ENCODE measurements at regions not wholly inside any gene's neighbourhood (a gene's known extent, or its start where the extent isn't known, plus 50 kb on each side); places are given as distances from the start of the nearest gene placed in this dataset.
"Not testable (repeated sequence)": the region's sequence is repeated elsewhere in the genome, so short reads cannot be mapped to it uniquely, and the experiment has no call there.

DNA sequence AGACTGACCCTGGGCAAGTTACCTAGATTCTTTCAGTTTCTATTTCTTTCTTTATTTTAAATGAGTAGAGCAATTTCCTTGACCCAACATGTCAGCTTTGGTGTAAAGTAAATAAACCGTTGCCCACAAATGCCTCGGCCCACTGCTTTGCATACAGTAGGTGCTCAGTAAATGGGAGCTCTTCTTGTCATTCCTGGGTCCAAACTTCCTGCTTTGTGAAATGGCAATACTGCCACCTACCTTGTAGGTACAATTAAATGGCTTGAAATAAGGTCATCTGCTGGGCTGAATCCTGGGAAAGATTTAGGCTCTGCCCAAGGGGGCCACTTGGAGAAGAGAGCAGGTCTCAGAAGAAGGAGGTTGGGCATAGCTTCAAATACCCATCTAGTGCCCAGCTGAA is 253.0 kb downstream of the HS3ST3B1 start:
- DNase-seq (ENCODE audit: low read depth in 2 of 2), result no peak

DNA sequence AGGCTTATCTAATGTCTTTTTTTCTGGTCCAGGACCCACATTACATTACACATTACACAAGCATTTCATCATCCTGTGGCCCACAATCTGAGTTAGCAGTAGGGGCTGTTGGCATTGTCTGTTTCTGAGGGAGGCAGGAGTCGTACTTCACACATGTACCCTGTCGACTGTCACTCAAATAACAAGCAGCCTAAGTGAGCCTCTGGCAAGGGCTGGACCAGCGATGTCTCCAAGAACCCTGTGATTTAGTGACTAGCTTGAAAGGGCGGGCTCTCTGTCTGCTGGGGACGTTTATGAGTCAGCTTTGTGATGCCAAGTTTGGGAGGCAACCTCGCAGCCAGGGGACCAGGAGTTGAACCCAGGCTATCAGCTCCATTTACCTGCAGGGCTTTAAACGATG is 251.4 kb downstream of the HS3ST3B1 start:
- DNase-seq (ENCODE audit: low read depth in 2 of 2), result no peak

DNA sequence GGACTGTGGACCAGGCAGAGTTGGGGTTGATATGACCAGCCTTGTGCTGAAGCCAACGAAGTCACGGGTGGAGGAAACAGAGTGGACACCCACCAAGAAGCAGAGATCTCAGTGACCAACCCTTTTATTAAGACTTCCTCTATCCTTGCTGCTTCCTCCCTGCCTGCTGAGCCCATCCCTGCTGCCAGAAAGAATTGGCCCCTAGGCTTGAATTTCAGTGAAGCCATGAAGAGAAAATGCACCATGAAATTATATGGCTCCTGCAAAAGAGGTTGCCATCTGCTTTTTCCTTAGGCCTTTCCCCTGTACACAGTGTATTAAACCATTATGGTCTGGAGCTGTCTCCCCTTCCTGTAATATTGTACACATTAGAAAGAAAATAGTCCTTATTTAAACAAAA is 246.7 kb downstream of the HS3ST3B1 start:
- DNase-seq (ENCODE audit: low read depth in 2 of 2), result no peak

DNA sequence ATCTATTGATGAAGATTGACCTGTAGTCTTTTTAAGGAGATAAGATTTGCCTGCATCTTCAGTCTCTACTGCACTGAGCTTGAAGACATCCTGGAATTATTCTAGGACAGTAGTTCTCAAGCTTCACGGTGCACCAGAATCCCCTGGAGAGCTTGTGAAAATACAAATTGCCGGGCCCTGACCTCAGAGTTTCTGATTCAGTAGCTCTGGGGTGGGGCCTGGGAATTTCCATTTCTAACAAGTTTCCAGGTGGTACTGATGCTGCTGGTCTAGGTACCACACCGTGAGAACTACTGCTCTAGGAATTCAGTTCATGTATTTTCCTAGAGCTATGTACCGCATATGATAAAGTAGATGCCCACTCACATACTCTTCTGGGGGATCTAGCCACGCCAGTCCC is 246.1 kb downstream of the HS3ST3B1 start:
- DNase-seq (ENCODE audit: low read depth in 2 of 2), result no peak

DNA sequence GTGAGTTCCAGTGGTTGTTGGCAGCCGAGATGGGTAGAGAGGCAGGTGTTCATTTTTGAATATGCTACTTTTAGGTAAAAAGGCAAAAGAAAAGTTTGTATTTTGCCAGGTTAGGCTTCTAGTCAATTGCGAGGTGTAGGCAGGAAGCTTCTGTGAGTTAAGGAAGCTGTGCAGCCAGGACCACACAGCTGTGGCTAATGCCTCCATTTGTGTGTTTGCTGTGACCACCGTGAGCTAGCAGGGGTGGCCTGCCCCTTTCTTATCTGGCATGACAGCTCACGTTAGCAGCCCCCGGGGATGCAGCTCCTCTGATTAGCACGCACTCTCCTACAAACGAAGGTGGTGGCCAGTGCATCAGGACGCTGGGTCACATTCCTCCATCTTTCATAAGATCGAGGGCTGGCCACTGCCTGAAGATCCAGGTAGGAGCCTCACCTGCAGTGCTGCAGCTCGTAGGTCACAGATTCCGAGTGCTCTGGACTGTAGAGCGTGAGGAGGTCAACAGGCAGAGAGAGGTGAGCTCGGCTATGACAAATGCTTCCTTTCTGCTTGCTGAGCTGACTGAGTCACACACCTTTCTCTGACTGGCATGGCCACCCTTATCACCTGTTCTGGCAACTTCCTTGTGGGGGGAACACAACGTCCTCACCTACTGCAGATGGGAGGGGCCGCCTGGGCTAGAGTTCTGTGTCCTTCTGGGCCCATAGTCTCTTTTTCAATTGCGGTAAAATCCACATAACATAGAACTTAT is 244.4 kb downstream of the HS3ST3B1 start:
- DNase-seq (ENCODE audit: low read depth in 2 of 2), result no peak

DNA sequence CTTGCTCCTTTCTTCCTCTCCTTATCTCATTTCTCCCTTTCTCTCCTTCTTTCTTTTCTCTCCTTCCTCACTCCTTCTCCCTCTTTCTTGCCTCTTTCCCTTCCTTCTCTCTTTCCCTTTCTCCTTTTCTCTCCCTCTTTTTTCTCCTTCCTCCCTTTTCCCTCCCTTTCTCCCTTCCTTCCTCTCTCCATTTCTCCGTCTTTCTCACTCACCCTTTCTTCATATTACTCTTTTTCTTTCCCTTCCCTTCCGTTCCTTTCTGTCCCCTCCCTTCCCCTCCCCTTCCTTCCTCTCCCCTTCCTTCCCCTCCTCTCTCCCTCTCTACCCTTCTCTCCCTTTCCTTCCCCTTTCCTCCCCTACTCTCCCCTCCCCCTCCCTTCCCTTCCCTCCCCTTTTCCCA is 240.8 kb downstream of the HS3ST3B1 start:
- no peak for DNase-seq (ENCODE audit: low read depth in 2 of 2)

DNA sequence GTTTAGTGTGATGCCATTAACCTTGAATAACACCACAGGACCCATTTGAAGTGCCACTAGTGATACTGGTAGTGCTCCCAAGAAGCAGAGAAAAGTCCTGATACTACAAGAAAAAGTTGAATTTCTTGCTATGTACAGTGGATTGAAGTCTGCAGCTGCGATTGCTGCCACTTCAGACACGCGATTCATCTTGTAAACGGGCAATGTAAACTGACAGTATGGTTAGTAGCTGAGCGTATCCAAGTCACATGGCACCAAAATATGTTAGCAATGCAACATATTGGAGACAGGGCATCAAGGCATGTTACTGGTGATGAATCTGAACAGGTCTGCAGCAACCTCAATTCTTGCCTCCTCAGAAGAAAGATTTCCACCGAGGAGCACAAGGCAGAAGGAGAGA is 238.9 kb downstream of the HS3ST3B1 start:
- DNase-seq (ENCODE audit: low read depth in 2 of 2), result no peak

DNA sequence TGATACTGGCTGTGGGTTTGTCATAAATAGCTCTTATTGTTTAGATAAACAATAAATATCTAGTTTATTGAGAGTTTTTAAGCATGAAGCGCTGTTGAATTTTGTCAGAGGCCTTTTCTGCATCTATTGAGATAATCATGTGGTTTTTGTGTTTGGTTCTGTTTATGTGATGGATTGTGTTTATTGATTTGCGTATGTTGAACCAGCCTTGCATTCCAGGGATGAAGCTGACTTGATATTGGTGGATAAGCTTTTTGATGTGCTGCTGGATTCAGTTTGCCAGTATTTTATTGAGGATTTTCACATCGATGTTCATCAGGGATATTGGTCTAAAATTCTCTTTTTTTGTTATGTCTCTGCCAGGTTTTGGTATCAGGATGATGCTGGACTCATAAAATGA is 231.4 kb downstream of the HS3ST3B1 start:
- DNase-seq (ENCODE audit: low read depth in 2 of 2), result not testable (repeated sequence)

DNA sequence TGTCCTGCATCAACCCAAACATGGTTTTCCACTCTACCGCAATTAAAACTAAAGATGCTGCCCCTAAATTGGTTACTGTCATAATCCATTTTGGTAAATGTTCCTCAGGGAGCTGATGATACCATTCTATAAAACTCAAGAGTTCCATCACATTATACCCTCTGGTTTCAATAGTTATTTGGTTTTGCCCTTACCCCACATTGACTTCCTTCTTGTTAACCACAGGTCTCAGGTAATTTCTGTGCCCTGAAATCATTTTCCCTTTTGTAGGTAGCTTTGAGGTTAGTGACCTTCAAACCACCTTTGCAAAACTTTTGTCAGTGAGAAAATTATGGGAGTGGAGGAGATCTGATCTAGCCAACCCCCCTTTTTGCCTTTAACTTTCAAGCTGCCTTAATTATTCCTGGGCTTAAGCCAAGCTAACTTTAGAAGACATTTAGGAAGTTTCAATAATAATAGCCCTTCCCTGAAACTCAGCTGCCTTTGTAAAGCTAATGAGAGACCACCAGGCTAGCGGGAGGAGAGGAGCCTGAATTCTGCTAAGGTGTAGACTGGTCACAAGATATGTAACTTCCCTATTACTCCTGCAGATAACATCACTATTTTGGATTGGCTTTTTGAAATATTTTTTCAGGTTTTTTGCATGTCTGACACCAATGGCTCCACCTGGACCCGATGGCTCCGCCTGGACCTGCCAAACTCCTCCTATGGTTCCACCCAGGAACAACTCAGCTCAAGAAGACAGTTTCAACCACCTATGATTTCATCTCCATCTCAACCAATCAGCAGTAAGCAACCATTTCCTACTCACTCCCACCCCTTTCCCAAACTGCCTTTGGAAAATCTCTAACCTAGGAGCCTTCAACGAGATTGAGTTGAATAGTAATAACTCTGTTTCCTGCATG is 224.9 kb downstream of the HS3ST3B1 start:
- DNase-seq (ENCODE audit: low read depth in 2 of 2), result no peak

DNA sequence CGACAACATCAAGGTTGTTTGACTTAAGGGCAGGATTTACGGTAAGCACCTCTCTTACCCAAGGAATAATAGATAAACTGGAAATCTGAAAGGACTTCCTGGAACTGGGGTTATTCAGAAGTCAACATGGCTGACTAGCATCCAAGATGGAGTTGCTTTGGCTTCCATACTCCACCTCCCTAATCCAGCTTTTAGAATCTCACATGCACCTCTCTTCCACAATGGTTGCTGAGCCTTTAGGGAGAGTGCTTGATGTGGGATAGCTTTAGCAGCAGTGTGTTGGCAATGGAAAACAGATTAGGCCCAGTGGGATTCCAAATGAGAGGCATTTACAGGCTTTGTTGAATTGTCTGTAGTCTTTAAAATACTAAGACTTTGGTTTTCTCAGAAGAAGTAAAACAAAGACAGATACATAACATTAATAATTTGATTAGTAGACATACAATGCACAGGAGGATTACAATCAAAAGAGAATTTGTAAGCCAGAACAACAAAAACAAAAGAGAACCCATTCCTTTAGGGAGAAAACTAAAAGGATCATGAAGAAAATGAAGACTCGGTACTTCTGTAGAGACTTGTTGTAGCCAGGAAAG is 222.0 kb downstream of the HS3ST3B1 start:
- no peak for DNase-seq (ENCODE audit: low read depth in 2 of 2)

DNA sequence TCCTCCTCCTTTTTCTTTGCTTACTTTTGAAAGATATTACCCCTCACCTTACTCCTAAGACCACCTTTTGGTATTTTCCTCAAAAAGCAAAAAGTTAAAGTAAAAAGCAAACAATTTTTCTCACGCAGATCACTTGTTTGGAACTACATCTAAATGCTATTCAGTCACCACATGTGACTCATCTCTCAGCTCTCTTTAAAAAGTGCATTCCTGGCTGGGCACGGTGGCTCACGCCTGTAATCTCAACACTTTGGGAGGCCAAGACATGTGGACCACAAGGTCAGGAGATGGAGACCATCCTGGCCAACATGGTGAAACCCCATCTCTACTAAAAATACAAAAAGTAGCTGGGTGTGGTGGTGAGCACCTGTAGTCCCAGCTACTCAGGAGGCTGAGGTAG is 218.0 kb downstream of the HS3ST3B1 start:
- not testable (repeated sequence) for DNase-seq (ENCODE audit: low read depth in 2 of 2)

DNA sequence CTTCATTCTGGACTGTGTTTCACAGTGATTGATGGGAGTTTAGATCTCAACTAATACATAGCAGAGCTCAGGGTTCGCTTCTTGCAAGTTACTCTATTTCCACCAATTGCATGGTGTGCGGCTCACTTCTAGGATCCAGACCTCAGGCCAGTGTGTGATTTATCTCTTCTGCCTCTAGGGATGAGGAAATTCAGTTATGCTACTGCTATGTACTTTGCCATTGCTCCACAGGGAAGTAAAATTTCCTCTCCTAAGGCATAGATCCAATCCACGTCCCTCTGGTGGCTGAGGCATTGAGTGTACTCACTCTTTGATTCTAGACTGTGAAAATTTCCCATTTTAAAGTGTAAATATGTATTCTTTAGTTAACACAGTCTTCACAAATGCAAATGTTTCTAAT is 214.1 kb downstream of the HS3ST3B1 start:
- no peak for DNase-seq (ENCODE audit: low read depth in 2 of 2)

DNA sequence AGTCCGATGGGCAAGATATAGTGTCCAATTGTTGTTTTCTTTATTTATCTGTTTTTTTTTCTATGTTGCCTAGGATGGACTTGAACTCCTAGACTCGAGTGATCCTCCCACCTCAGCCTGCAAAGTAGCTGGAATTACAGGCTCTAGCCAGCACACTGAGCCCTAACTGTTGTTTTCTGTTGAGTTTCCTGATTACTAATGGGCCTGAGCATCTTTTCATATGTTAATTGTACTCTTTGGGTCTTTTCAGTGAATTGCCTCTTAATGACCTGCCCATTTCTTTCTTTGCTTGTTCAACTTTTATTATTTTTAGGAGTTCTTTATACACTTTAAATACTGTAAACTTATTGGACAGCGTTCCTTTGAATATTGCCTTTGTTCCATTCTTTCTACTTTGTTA is 213.0 kb downstream of the HS3ST3B1 start:
- DNase-seq (ENCODE audit: low read depth in 2 of 2), result no peak

DNA sequence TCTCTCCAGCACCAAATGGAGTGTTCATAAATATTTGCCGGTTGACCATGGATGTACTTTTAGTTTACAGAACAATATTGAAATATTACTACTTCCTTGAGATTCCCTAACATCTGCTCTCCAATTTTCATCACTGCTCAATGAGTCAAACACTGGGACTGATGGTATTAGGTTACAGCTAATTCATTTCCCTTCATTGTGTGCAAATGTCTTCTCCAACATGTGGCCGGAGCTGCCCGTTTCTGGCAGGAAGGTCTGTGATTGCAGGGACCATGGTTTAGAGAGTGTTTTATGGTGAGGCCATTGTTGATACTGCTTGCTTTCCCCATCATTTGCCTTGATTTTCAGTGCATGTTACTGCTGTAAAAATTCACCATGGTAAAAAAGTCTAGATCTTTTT is 209.3 kb downstream of the HS3ST3B1 start:
- no peak for DNase-seq (ENCODE audit: low read depth in 2 of 2)

DNA sequence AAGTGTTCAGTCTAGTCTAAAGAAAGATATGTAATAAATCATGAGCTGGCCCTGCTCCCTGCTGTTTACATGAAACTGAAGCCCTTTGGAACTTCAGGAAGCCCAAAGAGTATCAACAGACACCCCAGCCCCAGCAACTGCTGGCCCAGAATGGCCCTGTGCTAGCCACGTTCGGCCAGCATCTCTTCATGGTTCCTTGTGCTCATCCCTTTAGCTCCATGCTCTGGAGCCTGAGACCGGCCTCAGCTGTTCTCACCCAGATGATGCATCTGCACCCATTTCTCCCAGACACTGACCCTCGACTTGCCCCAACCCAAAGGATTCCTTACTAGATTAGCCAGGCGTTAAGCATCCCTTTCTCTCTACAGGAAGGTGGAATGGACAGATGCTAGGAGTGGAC is 207.3 kb downstream of the HS3ST3B1 start:
- DNase-seq (ENCODE audit: low read depth in 2 of 2), result no peak

DNA sequence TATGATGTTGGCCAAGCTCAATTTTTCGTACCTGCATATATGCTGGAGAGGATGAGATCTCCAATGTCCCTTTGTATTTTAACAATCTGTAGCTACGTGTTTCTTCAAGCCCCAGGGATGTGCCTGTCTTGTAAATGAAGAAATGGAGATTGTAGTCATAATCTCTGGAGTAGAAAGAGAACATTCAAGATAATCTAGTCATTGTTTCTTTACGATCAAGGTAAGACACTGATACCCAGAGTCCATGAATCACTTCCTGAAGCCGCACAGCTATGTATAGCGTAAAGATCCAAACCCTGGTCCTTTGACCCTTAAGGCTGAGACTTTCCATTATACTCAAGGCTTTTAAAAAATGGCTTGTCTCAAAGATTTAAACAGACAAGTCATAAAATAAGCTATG is 205.5 kb downstream of the HS3ST3B1 start:
- DNase-seq (ENCODE audit: low read depth in 2 of 2), result no peak

DNA sequence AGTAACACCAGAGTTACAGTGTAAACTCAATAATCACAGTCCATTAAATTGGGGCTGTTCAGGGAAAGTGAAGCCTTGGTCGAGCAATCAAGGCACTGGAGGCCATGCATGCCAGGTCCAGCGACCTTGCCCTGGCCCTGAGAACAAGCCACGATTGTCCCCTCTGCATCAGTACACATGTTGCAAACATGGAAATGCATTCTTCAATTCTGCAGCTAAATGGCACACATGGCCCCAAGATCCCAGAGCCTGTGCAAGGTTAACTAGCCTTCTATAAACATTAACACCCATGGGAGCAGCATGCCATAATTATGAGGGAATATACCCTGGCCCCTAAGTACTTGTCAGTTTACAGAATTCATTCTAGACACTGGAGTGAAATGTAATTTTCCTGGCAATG is 204.7 kb downstream of the HS3ST3B1 start:
- no peak for DNase-seq (ENCODE audit: low read depth in 2 of 2)

DNA sequence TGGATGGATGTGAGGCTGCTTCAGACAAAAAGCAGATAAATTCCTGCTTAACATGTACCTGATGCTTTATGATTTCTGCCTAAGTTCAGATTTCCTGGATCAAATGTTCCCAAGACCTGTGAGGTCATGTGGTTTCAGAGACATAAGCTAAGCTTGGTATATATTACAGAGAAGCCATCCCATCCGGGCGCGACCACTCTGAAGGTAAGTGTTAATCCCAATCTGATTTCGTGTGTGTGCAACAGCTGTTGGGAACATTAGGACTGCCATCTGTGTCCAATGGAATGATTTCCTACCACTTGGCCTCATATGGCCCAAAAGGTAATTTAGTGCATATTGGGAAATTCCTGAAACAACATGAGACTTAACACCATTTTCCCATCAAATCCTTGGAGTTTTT is 199.1 kb downstream of the HS3ST3B1 start:
- no peak for DNase-seq (ENCODE audit: low read depth in 2 of 2)

DNA sequence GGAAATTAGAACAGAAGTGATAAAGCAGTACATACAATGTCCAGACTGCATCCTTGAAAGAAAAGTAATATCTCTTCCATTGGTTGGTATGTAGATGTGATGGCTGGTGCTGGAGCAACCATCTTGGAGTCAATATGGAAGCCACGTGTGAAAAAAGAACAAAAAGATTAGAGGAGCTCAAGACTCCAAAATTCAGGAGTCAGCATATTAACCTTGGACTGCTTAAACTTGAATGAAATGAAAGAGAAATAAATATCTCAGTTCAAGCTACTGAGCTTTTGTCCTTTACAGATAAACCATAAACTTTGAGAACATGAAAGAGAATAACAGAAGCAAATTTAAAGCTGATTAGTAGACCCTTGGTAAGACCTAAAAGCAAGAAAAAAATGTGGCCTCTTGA is 197.9 kb downstream of the HS3ST3B1 start:
- no peak for DNase-seq (ENCODE audit: low read depth in 2 of 2)

DNA sequence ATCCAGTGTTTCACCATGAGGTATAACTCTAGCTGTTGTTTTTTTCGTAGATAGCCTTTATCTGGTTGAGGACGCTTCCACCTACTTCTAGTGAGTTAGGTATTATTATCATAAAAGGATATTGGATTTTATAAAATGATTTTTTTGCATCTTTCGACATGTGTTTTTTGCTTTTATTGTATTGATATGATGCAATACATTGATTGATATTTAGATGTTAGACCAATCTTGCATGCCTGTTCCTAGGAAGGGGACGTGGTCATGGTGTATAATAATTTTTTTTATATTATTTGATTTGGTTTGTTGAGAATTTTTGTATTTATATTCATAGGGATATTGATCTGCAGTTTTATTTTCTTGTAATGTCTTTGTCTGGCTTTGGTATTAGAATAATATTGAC is 193.3 kb downstream of the HS3ST3B1 start:
- DNase-seq (ENCODE audit: low read depth in 2 of 2), result no peak

DNA sequence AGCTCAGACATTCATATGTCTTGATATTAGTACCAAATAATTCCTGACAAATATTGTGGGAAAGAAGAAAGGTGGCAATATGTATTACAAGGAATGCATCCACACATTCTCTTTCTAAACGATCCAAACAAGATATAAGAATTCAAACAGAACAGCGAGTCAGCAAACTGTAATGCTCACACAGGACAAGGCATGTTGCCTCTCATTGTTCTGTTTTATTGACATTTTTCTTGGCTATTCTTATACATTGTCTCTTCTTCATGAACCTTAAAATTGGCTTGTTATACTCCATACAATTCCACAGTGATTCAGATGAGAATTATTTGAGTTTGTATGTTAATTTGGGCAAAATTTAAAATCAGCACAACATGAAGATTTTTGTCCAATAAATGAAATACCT is 189.1 kb downstream of the HS3ST3B1 start:
- DNase-seq (ENCODE audit: low read depth in 2 of 2), result no peak

DNA sequence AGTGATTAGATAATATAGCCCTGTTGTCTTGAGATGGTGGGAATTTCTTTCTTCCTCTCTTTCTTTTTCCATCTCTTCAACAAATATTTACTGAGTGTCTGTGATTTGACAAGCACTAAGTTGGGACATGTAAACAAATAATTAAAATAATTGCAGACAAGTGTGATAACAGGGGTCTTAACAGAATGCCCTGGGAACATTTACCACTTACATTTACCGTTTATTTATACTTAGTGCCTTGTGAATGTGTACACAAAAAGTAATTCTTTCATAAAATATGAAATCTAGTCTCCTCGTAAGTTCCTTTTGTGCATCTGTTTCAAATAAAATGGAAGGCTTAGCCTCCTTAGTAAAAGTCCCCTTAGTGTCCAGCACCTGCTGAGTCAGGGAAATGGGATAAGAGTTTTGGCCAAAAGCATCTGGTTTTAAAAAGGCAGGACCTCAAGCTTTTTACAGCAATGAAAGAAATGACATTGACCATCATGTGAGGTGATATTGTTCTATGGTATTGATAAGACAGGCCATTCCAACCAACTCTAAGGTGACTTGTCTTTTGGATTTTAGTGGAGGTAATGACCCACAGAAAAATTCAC is 188.2 kb downstream of the HS3ST3B1 start:
- DNase-seq (ENCODE audit: low read depth in 2 of 2), result no peak
